HFF-Myc (cell line): ENCODE measurements at regions not wholly inside any gene's neighbourhood (a gene's known extent, or its start where the extent isn't known, plus 50 kb on each side); places are given as distances from the start of the nearest gene placed in this dataset.

Experiments
- DNase-seq: peaks from one replicate; pipeline ENCODE4 v3.0.0-alpha.2; 2011; ENCODE audit warnings: low read depth; ENCODE audit errors: extremely low read depth
- H3K4me3 ChIP-seq: replicated peaks from 2 replicates; pipeline ENCODE4 v1.5.1; 2011; ENCODE audit warnings: low read depth, mild to moderate bottlenecking, control low read depth, low read length
- TF ChIP-seq, protein P1 (sequence below): IDR thresholded peaks from 2 replicates; pipeline ENCODE4 v1.5.1; 2012; ENCODE audit warnings: mild to moderate bottlenecking, low read depth, low read length, control low read depth; ENCODE audit errors: missing control alignments

GRCh38 chr3:174775603-174776002 is 83.5 kb upstream of the NAALADL2 start:
- H3K4me3 ChIP-seq, result no peak overlapping the region
- no peak for DNase-seq
- TF ChIP-seq, protein P1, sequence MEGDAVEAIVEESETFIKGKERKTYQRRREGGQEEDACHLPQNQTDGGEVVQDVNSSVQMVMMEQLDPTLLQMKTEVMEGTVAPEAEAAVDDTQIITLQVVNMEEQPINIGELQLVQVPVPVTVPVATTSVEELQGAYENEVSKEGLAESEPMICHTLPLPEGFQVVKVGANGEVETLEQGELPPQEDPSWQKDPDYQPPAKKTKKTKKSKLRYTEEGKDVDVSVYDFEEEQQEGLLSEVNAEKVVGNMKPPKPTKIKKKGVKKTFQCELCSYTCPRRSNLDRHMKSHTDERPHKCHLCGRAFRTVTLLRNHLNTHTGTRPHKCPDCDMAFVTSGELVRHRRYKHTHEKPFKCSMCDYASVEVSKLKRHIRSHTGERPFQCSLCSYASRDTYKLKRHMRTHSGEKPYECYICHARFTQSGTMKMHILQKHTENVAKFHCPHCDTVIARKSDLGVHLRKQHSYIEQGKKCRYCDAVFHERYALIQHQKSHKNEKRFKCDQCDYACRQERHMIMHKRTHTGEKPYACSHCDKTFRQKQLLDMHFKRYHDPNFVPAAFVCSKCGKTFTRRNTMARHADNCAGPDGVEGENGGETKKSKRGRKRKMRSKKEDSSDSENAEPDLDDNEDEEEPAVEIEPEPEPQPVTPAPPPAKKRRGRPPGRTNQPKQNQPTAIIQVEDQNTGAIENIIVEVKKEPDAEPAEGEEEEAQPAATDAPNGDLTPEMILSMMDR, result no peak

GRCh38 chr3:174776123-174776522 is 83.0 kb upstream of the NAALADL2 start:
- DNase-seq, result no peak
- TF ChIP-seq, protein P1, result no peak
- H3K4me3 ChIP-seq, result no peak overlapping the region

GRCh38 chr3:174776636-174777035 is 82.5 kb upstream of the NAALADL2 start:
- DNase-seq, result no peak
- H3K4me3 ChIP-seq, result no peak overlapping the region
- TF ChIP-seq, protein P1, result no peak

- DNase-seq, result no peak
- TF ChIP-seq, protein P1, result no peak
- no peak overlapping the region for H3K4me3 ChIP-seq
Measured at GRCh38 chr3:174777813-174778212, 81.3 kb upstream of the NAALADL2 start.

- TF ChIP-seq, protein P1, result no peak
- DNase-seq, result no peak
- no peak overlapping the region for H3K4me3 ChIP-seq
Measured at GRCh38 chr3:174783502-174783901, 75.6 kb upstream of the NAALADL2 start.

GRCh38 chr3:174784206-174784934 is 74.8 kb upstream of the NAALADL2 start:
- TF ChIP-seq, protein P1, result no peak
- no peak overlapping the region for H3K4me3 ChIP-seq
- DNase-seq, result no peak

DNA sequence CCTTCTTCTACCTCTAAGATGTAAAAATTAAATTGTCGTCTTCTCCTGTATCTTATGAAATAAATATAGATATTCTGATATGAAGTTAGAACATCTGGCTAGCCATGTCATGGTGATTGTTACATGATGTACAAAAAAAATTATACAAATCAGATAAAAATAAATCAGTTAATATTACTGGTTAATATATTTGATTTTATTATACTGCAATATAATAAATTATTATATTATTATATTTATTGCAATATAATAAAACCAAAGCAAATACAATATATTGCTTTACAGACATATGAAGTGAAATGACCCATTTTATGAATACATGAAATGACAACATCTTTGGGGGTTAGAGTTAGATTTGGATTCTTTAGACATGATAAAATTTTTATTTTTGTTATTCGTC is 72.3 kb upstream of the NAALADL2 start:
- no peak for DNase-seq
- TF ChIP-seq, protein P1, result no peak
- H3K4me3 ChIP-seq, result no peak overlapping the region
